K562 (cell line): ENCODE measurements at regions not wholly inside any gene's neighbourhood (a gene's known extent, or its start where the extent isn't known, plus 50 kb on each side); places are given as distances from the start of the nearest gene placed in this dataset.

Experiments
- NR2C2 ChIP-seq, 2 experiments: fragments of 200-800 bp in 1 of 2; sonication (Bioruptor generic) in 1 of 2; sonication (generic) in 1 of 2; formaldehyde crosslinking in 1 of 2; IDR thresholded peaks; 2 replicates each; pipeline versions ENCODE4 v1.6.1 to v1.8.0; 2016 to 2022; ENCODE audit warnings: mild to moderate bottlenecking in 1 of 2, missing compliant biosample characterization in 1 of 2, missing genetic modification characterization in 1 of 2, missing genetic modification reagents in 1 of 2
- SAFB2 ChIP-seq: fragments of 200-400 bp; formaldehyde crosslinking; IDR thresholded peaks from 2 replicates; pipeline ENCODE4 v1.6.1; 2018; ENCODE audit warnings: borderline replicate concordance, low read length, low read depth, moderate library complexity; ENCODE audit not compliant: severe bottlenecking

DNA sequence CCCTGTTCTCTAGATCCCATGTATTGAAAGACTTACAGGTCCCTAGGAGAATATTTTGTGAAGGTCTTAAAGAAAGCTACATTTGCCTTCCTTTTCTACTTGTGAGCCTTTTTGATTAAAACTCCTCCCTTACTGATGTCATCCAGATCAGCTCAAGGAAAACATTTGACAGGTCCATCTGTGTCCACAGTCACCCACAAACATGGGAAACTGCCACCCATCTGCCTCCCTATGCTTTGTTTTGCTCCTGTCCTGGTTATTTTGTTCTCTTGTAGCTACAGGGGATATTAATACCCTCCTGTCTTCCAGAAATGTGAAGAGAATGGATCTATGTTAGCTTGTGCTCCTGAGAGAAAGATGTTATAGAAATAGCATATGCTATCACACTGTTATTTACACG is 203.6 kb upstream of the GALNT5 start:
- TF ChIP-seq NR2C2 (CRISPR knock-in tag; IDR thresholded peaks at IDR 0.05): no peak
- no peak for TF ChIP-seq NR2C2 (tag; IDR thresholded peaks at IDR 0.05)
- TF ChIP-seq SAFB2: no peak
